Transverse colon (tissue), 4 donors: ENCODE measurements at regions not wholly inside any gene's neighbourhood (a gene's known extent, or its start where the extent isn't known, plus 50 kb on each side); places are given as distances from the start of the nearest gene placed in this dataset.

ENCODE experiments used
- DNase-seq: peaks from one replicate; pipeline ENCODE4 v3.0.0-alpha.2; 2019
- H3K27ac ChIP-seq, 4 donors: fragments of 200-600 bp; sonication (generic); 2 replicates each; pipeline ENCODE4 v1.5.1; 2016 to 2018; ENCODE audit warnings: inconsistent platforms in 4 of 4
- H3K27me3 ChIP-seq: fragments of 200-600 bp; sonication (generic); 2 replicates; pipeline ENCODE4 v1.5.1; 2017; ENCODE audit warnings: inconsistent platforms
- H3K36me3 ChIP-seq, 4 donors: fragments of 200-600 bp; sonication (generic); 2 replicates each; pipeline ENCODE4 v1.5.1; 2017 to 2019; ENCODE audit warnings: inconsistent platforms in 4 of 4
- H3K4me1 ChIP-seq, 4 donors: fragments of 200-600 bp; sonication (generic); 2 replicates each; pipeline ENCODE4 v1.5.1; 2017 to 2020; ENCODE audit warnings: inconsistent platforms in 4 of 4
- H3K4me3 ChIP-seq, 4 donors: fragments of 200-600 bp; sonication (generic); 1 replicate in 1 of 4; 2 replicates in 3 of 4; pipeline versions ENCODE4 v1.5.1 to v1.6.1; 2017 to 2019; ENCODE audit warnings: inconsistent platforms in 4 of 4
- H3K9me3 ChIP-seq, 2 donors: fragments of 200-600 bp; sonication (generic); 2 replicates each; pipeline ENCODE4 v1.5.1; 2017 to 2019; ENCODE audit warnings: inconsistent platforms in 2 of 2
- EP300 ChIP-seq: sonication (generic); formaldehyde crosslinking; IDR thresholded peaks from one replicate; pipeline ENCODE4 v1.6.1; 2017; ENCODE audit warnings: antibody characterized with exemption, low read depth
- POLR2A ChIP-seq: fragments of 450-650 bp; IDR thresholded peaks from one replicate; pipeline ENCODE4 v1.6.1; 2016; ENCODE audit warnings: antibody characterized with exemption, mild to moderate bottlenecking, moderate library complexity
- POLR2AphosphoS5 ChIP-seq, 3 donors: sonication (generic); formaldehyde crosslinking; IDR thresholded peaks; one replicate each; pipeline ENCODE4 v1.6.1; 2016; ENCODE audit warnings: antibody characterized with exemption in 3 of 3
- WGBS, 2 donors: methylation state at CpG; one replicate each; pipeline ENCODE4 v1.1.5; 2018; ENCODE audit warnings: low coverage in 1 of 2; 5-methylcytosine and 5-hydroxymethylcytosine counted together
- in situ Hi-C, 4 donors: fragments of 200-750 bp; cut with MboI; loops; one replicate each; pipeline versions ENCODE4 v1.15.0 to v1.15.1; 2017; ENCODE audit warnings: low sequenced_read_pairs in 3 of 4, low pct_ligation_motif_present in 1 of 4, low pct_unique_long_range_greater_than_20kb in 1 of 4
- intact Hi-C: fragments of 100-400 bp; cut with DNase I; formaldehyde crosslinking; loops from one replicate; pipeline ENCODE4 v1.15.1; 2023; ENCODE audit warnings: low total_unique reads
- TF ChIP-seq, protein P1 (sequence below), 5 experiments: fragments of 200-600 bp in 3 of 5; fragments of 450-650 bp in 2 of 5; sonication (generic) in 3 of 5; IDR thresholded peaks; 1 replicate in 2 of 5; 2 replicates in 3 of 5; pipeline ENCODE4 v1.5.1; 2016 to 2017; ENCODE audit warnings: antibody characterized with exemption in 5 of 5, inconsistent platforms in 3 of 5, mild to moderate bottlenecking in 2 of 5, moderate library complexity in 1 of 5

DNA sequence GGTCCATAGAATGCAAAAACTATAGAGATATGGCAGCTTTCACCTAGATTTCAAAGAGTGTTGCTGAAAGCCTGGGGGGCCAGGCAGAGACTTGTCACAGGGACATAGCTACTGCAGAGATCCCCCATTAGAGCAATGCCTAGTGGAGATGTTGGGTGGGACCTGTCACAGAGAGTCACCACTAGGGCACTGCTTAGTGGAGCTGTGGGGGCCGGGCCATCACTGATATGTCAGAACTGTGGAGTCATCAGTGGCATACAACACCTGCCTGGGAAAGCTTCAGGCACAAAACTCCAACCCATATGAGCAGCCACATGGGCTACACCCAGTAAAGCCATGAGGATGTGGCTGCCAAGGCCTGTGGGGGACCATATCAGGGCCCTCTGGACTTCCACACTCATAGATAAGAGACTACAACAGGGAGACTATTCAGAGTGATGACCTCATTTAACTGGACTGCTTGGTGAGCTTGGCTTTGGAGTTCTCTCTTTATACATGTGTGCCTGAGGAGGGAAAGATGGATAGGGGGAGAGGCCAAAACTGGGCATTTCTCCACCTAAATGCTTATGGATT is 176.3 kb downstream of the ZNF621 start:
- H3K27me3 ChIP-seq, result no peaks in the 10 kb centered on the region
- H3K4me1 ChIP-seq, result no peaks in the 10 kb centered on the region
- no peaks in the 10 kb centered on the region for H3K36me3 ChIP-seq
- TF ChIP-seq, protein P1, sequence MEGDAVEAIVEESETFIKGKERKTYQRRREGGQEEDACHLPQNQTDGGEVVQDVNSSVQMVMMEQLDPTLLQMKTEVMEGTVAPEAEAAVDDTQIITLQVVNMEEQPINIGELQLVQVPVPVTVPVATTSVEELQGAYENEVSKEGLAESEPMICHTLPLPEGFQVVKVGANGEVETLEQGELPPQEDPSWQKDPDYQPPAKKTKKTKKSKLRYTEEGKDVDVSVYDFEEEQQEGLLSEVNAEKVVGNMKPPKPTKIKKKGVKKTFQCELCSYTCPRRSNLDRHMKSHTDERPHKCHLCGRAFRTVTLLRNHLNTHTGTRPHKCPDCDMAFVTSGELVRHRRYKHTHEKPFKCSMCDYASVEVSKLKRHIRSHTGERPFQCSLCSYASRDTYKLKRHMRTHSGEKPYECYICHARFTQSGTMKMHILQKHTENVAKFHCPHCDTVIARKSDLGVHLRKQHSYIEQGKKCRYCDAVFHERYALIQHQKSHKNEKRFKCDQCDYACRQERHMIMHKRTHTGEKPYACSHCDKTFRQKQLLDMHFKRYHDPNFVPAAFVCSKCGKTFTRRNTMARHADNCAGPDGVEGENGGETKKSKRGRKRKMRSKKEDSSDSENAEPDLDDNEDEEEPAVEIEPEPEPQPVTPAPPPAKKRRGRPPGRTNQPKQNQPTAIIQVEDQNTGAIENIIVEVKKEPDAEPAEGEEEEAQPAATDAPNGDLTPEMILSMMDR (IDR thresholded peaks at IDR 0.05), result no peak
- TF ChIP-seq POLR2AphosphoS5 (IDR thresholded peaks at IDR 0.05), result no peak
- 100% methylated on average over 1 of the region's 1 CpG; no CpG with 5 or more reads in 1 of the 2 donors for WGBS, 2 donors
- H3K9me3 ChIP-seq, result no peaks in the 10 kb centered on the region
- no peak for DNase-seq
- intact Hi-C loops (no loop called here), in situ Hi-C loops (no loop called here)
- H3K27ac ChIP-seq, result no peak overlapping the region
- H3K4me3 ChIP-seq, result no peak overlapping the region

DNA sequence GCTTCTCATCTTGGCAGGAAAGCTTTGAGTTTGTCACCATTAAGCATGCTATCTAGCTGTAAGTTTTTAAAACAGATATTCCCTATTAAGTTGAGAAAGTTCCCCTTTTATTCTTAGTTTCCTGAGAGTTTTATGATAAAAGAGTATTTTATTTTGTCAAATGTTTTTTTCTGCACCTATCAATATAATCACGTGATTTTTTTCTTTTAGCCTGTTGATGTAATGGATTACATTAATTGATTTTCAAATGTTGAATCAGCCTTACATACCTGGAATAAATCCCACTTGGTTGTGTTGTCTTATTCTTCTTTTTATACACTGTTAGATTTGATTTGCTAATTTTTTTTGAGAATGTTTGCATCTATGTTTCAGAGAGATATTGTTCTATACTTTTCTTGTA is 179.5 kb downstream of the ZNF621 start:
- 98 to 100% methylated on average over 1 of the region's 1 CpG for WGBS, 2 donors
- no peaks in the 10 kb centered on the region for H3K27me3 ChIP-seq
- H3K36me3 ChIP-seq, result no peaks in the 10 kb centered on the region
- intact Hi-C loops, result no loop called here
- no peak for DNase-seq
- H3K4me1 ChIP-seq, result no peaks in the 10 kb centered on the region
- TF ChIP-seq POLR2AphosphoS5 (IDR thresholded peaks at IDR 0.05), result no peak
- TF ChIP-seq POLR2A, result no peak
- TF ChIP-seq, protein P1 (IDR thresholded peaks at IDR 0.05), result no peak
- no peak for TF ChIP-seq EP300
- no peak overlapping the region for H3K27ac ChIP-seq
- in situ Hi-C loops, result no loop called here
- H3K4me3 ChIP-seq, result no peak overlapping the region
- H3K9me3 ChIP-seq, result no peaks in the 10 kb centered on the region

DNA sequence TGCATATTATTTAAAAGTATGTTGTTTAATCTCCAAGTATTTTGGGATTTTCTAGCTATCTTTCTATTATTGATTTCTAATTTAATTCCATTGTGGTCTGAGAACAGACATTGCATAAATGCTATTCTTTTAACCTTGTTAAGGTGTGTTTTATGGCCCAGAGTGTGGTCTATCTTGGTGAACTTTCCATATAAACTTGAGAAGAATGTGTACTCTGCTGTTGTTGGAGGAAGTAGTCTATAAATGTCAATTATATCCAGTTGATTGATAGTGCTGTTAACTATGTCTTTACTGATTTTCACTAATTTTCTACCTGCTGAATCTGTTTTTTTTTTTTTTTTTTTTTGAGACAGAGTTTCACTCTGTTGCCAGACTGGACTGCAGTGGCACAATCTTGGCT is 180.9 kb downstream of the ZNF621 start:
- Histone ChIP-seq H3K9me3 (no peaks in the 10 kb centered on the region), H3K4me3 (no peak overlapping the region), H3K36me3 (no peaks in the 10 kb centered on the region), H3K27me3 (no peaks in the 10 kb centered on the region), H3K27ac (no peak overlapping the region), H3K4me1 (no peaks in the 10 kb centered on the region)
- DNase-seq, result no peak
- in situ Hi-C loops, result no loop called here
- no peak for TF ChIP-seq POLR2A
- TF ChIP-seq, protein P1 (IDR thresholded peaks at IDR 0.05), result no peak
- TF ChIP-seq POLR2AphosphoS5 (IDR thresholded peaks at IDR 0.05), result no peak
- no peak for TF ChIP-seq EP300
- intact Hi-C loops, result no loop called here

DNA sequence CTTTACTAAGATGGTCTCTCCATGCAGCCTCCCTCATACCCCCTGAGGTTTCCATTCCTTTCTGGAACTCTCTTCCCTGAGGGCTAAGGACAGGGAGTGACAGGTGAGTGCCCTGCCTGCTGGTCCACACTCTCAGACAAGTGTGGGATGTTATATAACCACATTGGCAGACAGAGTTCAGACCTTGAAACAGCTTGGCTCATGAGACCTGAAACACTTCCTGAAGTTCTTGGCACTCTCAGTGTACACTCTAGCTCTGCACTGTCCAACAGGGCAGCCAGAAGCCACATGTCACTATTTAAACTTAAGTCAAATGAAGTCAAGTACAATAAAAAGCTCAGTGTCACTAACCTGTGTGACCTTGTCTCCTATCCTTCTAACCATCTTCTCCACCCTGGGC is 188.5 kb downstream of the ZNF621 start:
- Histone ChIP-seq H3K27me3 (no peaks in the 10 kb centered on the region), H3K4me3 (no peak overlapping the region), H3K4me1 (no peaks in the 10 kb centered on the region), H3K9me3 (no peaks in the 10 kb centered on the region), H3K36me3 (no peaks in the 10 kb centered on the region), H3K27ac (no peak overlapping the region)
- in situ Hi-C loops (no loop called here), intact Hi-C loops (no loop called here)
- TF ChIP-seq EP300 (no peak), POLR2A (no peak), POLR2AphosphoS5 (IDR thresholded peaks at IDR 0.05) (no peak)
- TF ChIP-seq, protein P1 (IDR thresholded peaks at IDR 0.05), result no peak
- DNase-seq, result no peak
